NCI-H345 treated with DMSO at 0.1 percent for 48 hours (cell line): ENCODE measurements at regions not wholly inside any gene's neighbourhood (a gene's known extent, or its start where the extent isn't known, plus 50 kb on each side); places are given as distances from the start of the nearest gene placed in this dataset.
"Not testable (repeated sequence)": the region's sequence is repeated elsewhere in the genome, so short reads cannot be mapped to it uniquely, and the experiment has no call there.

Experiments used
- DNase-seq: peaks from one replicate; lab custom pipeline; 2025; ENCODE audit not compliant: unreplicated experiment; lab: John Stamatoyannopoulos, UW

- DNase-seq: no peak
Measured at GRCh38 chr11:22449441-22449840, 111.3 kb downstream of the SLC17A6 start.

GRCh38 chr11:22444076-22444475 is 105.9 kb downstream of the SLC17A6 start:
- DNase-seq: no peak

- DNase-seq: no peak
Measured at GRCh38 chr11:22441831-22442230, 103.7 kb downstream of the SLC17A6 start.

- not testable (repeated sequence) for DNase-seq
Measured at GRCh38 chr11:22435582-22435981, 97.4 kb downstream of the SLC17A6 start.

- no peak for DNase-seq
Measured at GRCh38 chr11:22433517-22433916, 95.3 kb downstream of the SLC17A6 start.

GRCh38 chr11:22433094-22433455 is 94.9 kb downstream of the SLC17A6 start:
- DNase-seq: no peak

- peak; percentile 66 for DNase-seq
Measured at GRCh38 chr11:22432291-22433093, 94.3 kb downstream of the SLC17A6 start.

- no peak for DNase-seq
Measured at GRCh38 chr11:22431106-22431505, 92.9 kb downstream of the SLC17A6 start.

GRCh38 chr11:22430639-22431038 is 92.5 kb downstream of the SLC17A6 start:
- DNase-seq: no peak

GRCh38 chr11:22430141-22430541 is 92.0 kb downstream of the SLC17A6 start:
- no peak for DNase-seq
